OCI-LY7 (cell line): ENCODE measurements at regions not wholly inside any gene's neighbourhood (a gene's known extent, or its start where the extent isn't known, plus 50 kb on each side); places are given as distances from the start of the nearest gene placed in this dataset.

Experiments
- CTCF ChIP-seq: fragments of 200-600 bp; sonication (generic); conservative IDR thresholded peaks from 2 replicates; pipeline ENCODE4 v1.5.1; 2014; ENCODE audit warnings: mild to moderate bottlenecking, antibody characterized with exemption, low read length, moderate library complexity, mixed read lengths
- EZH2phosphoT487 ChIP-seq: fragments of 200-600 bp; sonication (generic); IDR thresholded peaks from 2 replicates; pipeline ENCODE4 v1.6.1; 2018; ENCODE audit warnings: low read depth, borderline replicate concordance, mild to moderate bottlenecking, mixed run types, antibody characterized with exemption, low read length, moderate library complexity, mixed read lengths

- TF ChIP-seq CTCF (no peak), EZH2phosphoT487 (no peak)
Observed at GRCh38 chr14:54177641-54178621, 218.9 kb upstream of the CDKN3 start.
